Stomach (tissue), 8 donors: ENCODE measurements at regions not wholly inside any gene's neighbourhood (a gene's known extent, or its start where the extent isn't known, plus 50 kb on each side); places are given as distances from the start of the nearest gene placed in this dataset.

Experiments used
- DNase-seq, 2 donors: peaks; one replicate each; pipeline versions ENCODE4 v3.0.0 to v3.0.0-alpha.2; 2013 to 2019
- H3K27ac ChIP-seq, 5 donors: fragments of 200-600 bp in 4 of 5; sonication (generic) in 4 of 5; one replicate each; pipeline ENCODE4 v1.5.1; 2013 to 2019; ENCODE audit warnings: mild to moderate bottlenecking in 1 of 5, moderate library complexity in 1 of 5
- H3K27me3 ChIP-seq, 3 donors: fragments of 200-600 bp; sonication (generic); one replicate each; pipeline ENCODE4 v1.5.1; 2017 to 2019; ENCODE audit warnings: mixed run types in 1 of 3
- H3K36me3 ChIP-seq, 4 donors: fragments of 200-600 bp; sonication (generic); 1 replicate in 3 of 4; 2 replicates in 1 of 4; pipeline ENCODE4 v1.5.1; 2016 to 2019
- H3K4me1 ChIP-seq, 4 donors: fragments of 200-600 bp; sonication (generic); one replicate each; pipeline ENCODE4 v1.5.1; 2016 to 2019
- H3K4me3 ChIP-seq, 4 donors: fragments of 200-600 bp; sonication (generic) in 3 of 4; one replicate each; pipeline ENCODE4 v1.5.1; 2016 to 2019; ENCODE audit warnings: mild to moderate bottlenecking in 1 of 4
- H3K9me3 ChIP-seq, 4 donors: fragments of 200-600 bp; sonication (generic); one replicate each; pipeline ENCODE4 v1.5.1; 2016 to 2019
- CTCF ChIP-seq, 7 experiments: fragments of 450-650 bp in 4 of 7; fragments of 200-600 bp in 3 of 7; sonication (generic) in 3 of 7; IDR thresholded peaks; one replicate each; pipeline ENCODE4 v1.5.1; 2016 to 2019; ENCODE audit warnings: antibody characterized with exemption in 7 of 7, control low read depth in 2 of 7, mild to moderate bottlenecking in 1 of 7
- EP300 ChIP-seq: sonication (generic); formaldehyde crosslinking; IDR thresholded peaks from one replicate; pipeline ENCODE4 v1.6.1; 2017; ENCODE audit warnings: antibody characterized with exemption
- POLR2A ChIP-seq, 4 donors: fragments of 450-650 bp; IDR thresholded peaks; one replicate each; pipeline ENCODE4 v1.6.1; 2016; ENCODE audit warnings: antibody characterized with exemption in 4 of 4, control low read depth in 2 of 4, mild to moderate bottlenecking in 1 of 4, moderate library complexity in 1 of 4
- POLR2AphosphoS5 ChIP-seq, 3 donors: sonication (generic); formaldehyde crosslinking; IDR thresholded peaks; one replicate each; pipeline ENCODE4 v1.6.1; 2016; ENCODE audit warnings: antibody characterized with exemption in 3 of 3
- WGBS, 5 donors: extraction: QIAGEN DNeasy Blood & Tissue Kit in 3 of 5; methylation state at CpG; one replicate each; pipeline versions ENCODE4 v1.1.5 to v1.1.7; 2013 to 2018; 5-methylcytosine and 5-hydroxymethylcytosine counted together
- intact Hi-C: fragments of 100-400 bp; cut with DNase I; formaldehyde crosslinking; loops from one replicate; pipeline ENCODE4 v1.15.1; 2023; ENCODE audit warnings: low total_unique reads
- donor health status: healthy with polysubstance abuse.
- donor health status: Bipolar disorder and iron deficiency.
- donor health status: healthy.

GRCh38 chr6:95083506-95083905 is 493.8 kb upstream of the MANEA start:
- H3K4me3 ChIP-seq = no peak overlapping the region
- DNase-seq = no peak
- H3K27me3 ChIP-seq = no peaks in the 10 kb centered on the region
- H3K36me3 ChIP-seq = no peaks in the 10 kb centered on the region
- TF ChIP-seq POLR2A (IDR thresholded peaks at IDR 0.05) = no peak
- no peak for TF ChIP-seq EP300
- no peak for TF ChIP-seq CTCF (IDR thresholded peaks at IDR 0.05)
- TF ChIP-seq POLR2AphosphoS5 (IDR thresholded peaks at IDR 0.05) = no peak
- H3K27ac ChIP-seq = no peak overlapping the region
- 77 to 96% (median 88%) methylated on average over 5 to 12 of the region's 12 CpGs for WGBS, 5 donors
- no peaks in the 10 kb centered on the region for H3K9me3 ChIP-seq
- peaks cover 0 to 8% (median 0%) of the 10 kb centered on the region in 4 donors for H3K4me1 ChIP-seq
- intact Hi-C loops = no loop called here

GRCh38 chr6:95084867-95085266 is 492.5 kb upstream of the MANEA start:
- no peak overlapping the region for H3K27ac ChIP-seq
- H3K9me3 ChIP-seq = no peaks in the 10 kb centered on the region
- H3K27me3 ChIP-seq = no peaks in the 10 kb centered on the region
- TF ChIP-seq EP300 (no peak), CTCF (IDR thresholded peaks at IDR 0.05) (no peak), POLR2AphosphoS5 (IDR thresholded peaks at IDR 0.05) (no peak), POLR2A (IDR thresholded peaks at IDR 0.05) (no peak)
- H3K4me3 ChIP-seq = no peak overlapping the region
- WGBS, 5 donors = 90 to 95% (median 94%) methylated on average over 18 to 19 of the region's 19 CpGs
- DNase-seq = no peak
- intact Hi-C loops = no loop called here
- H3K36me3 ChIP-seq = no peaks in the 10 kb centered on the region
- H3K4me1 ChIP-seq = peaks cover 0 to 8% (median 0%) of the 10 kb centered on the region in 4 donors

GRCh38 chr6:95087394-95088097 is 489.8 kb upstream of the MANEA start:
- no peaks in the 10 kb centered on the region for H3K9me3 ChIP-seq
- H3K27me3 ChIP-seq = peaks cover 0 to 2% (median 0%) of the 10 kb centered on the region in 3 donors
- H3K27ac ChIP-seq = no peak overlapping the region
- no peak overlapping the region for H3K4me3 ChIP-seq
- peak in 1 of 2 donors; percentile 80 for DNase-seq
- TF ChIP-seq CTCF (IDR thresholded peaks at IDR 0.05) (no peak), EP300 (no peak), POLR2AphosphoS5 (IDR thresholded peaks at IDR 0.05) (no peak), POLR2A (IDR thresholded peaks at IDR 0.05) (no peak)
- intact Hi-C loops = no loop called here
- H3K4me1 ChIP-seq = peaks cover 0 to 8% (median 0%) of the 10 kb centered on the region in 4 donors
- WGBS, 5 donors = 23 to 32% (median 24%) methylated on average over 8 of the region's 8 CpGs
- H3K36me3 ChIP-seq = no peaks in the 10 kb centered on the region

GRCh38 chr6:95091823-95092436 is 485.4 kb upstream of the MANEA start:
- Histone ChIP-seq H3K36me3 (no peaks in the 10 kb centered on the region), H3K27ac (no peak overlapping the region), H3K4me3 (no peak overlapping the region), H3K9me3 (no peaks in the 10 kb centered on the region), H3K4me1 (peaks cover 0 to 8% (median 2%) of the 10 kb centered on the region in 4 donors), H3K27me3 (peaks cover 0 to 12% (median 0%) of the 10 kb centered on the region in 3 donors)
- TF ChIP-seq EP300 (no peak), CTCF (IDR thresholded peaks at IDR 0.05) (peak in 3 of 7 experiments; percentile 17 to 30 (median 24))
- intact Hi-C loops = no loop called here
- 61 to 64% (median 63%) methylated on average over 5 of the region's 5 CpGs for WGBS, 5 donors
- peak in 1 of 2 donors; percentile 72 for DNase-seq
